ENCODE measurements at regions not wholly inside any gene's neighbourhood (a gene's known extent, or its start where the extent isn't known, plus 50 kb on each side); places are given as distances from the start of the nearest gene placed in this dataset.
"Not testable (repeated sequence)": the region's sequence is repeated elsewhere in the genome, so short reads cannot be mapped to it uniquely, and the experiment has no call there.

GRCh38 chr21:14020108-14020507, 190.6 kb downstream of the LIPI start:
- TF ChIP-seq POLR2A, SPI1 (IDR thresholded peaks at IDR 0.05; ENCODE audit: low read depth, low read length): not testable (repeated sequence)
